ENCODE measurements at regions not wholly inside any gene's neighbourhood (a gene's known extent, or its start where the extent isn't known, plus 50 kb on each side); places are given as distances from the start of the nearest gene placed in this dataset.

- WGBS (ENCODE audit: low lambda C conversion rate) = 26% methylated on average over 4 of the region's 4 CpGs
- Histone ChIP-seq H2AFZ (ENCODE audit: low read length) (no peak overlapping the region), H3K36me3 (replicated peaks in 1 of 2; ENCODE audit: control insufficient read depth in 1 of 2, insufficient read depth in 2 of 2, low read length in 2 of 2) (no peaks in the 10 kb centered on the region), H3K9me3 (ENCODE audit: low read length) (no peaks in the 10 kb centered on the region), H3K4me1 (ENCODE audit: insufficient read depth, low read length) (0 out of 2 replicates have a peak, but pooled peaks cover 7% of the 10 kb centered on the region), H3K9ac (ENCODE audit: insufficient read depth, low read depth, low read length) (no peak overlapping the region), H4K20me1 (ENCODE audit: insufficient read depth, low read length) (no peaks in the 10 kb centered on the region), H3K4me3 (replicated peaks in 1 of 3; ENCODE audit: insufficient read depth in 1 of 3, low read depth in 2 of 3, low read length in 3 of 3) (no peak overlapping the region), H3K79me2 (ENCODE audit: insufficient read depth, low read length) (no peaks in the 10 kb centered on the region), H3K27me3 (ENCODE audit: control insufficient read depth in 1 of 2, insufficient read depth in 2 of 2, low read length in 2 of 2) (0 out of 5 replicates have a peak, but pooled peaks cover 0 to 3% of the 10 kb centered on the region in 2 experiments), H3K27ac (ENCODE audit: extremely low read length, insufficient read depth, low read length) (no peak overlapping the region), H3K4me2 (ENCODE audit: low read depth, low read length) (no peak overlapping the region)
- DNase-seq (ENCODE audit: low spot score) (no peak), ATAC-seq (no peak), FAIRE-seq (no peak)
- in situ Hi-C loops (cut with HindIII; ENCODE audit: extremely low pct_ligation_motif_present, low pct_unique_long_range_greater_than_20kb) (no loop called here), intact Hi-C loops (cut with micrococcal nuclease; ENCODE audit: unreplicated experiment) (no loop called here)
- POLR2A ChIA-PET = no interaction called here
- BruUV-seq (replicated peaks) = no TSS peak
- CTCF ChIA-PET (ENCODE audit: low intra/inter-chr PET ratio, low total read pairs) = no interaction called here
- TF ChIP-seq NFYB (CRISPR knock-in tag; IDR thresholded peaks at IDR 0.05) (no peak), IKZF1 (IDR thresholded peaks at IDR 0.05) (no peak), ZNF646 (CRISPR knock-in tag; IDR thresholded peaks at IDR 0.05) (no peak), ZNF672 (CRISPR knock-in tag; IDR thresholded peaks at IDR 0.05) (no peak), HMGXB4 (CRISPR knock-in tag; IDR thresholded peaks at IDR 0.05; ENCODE audit: borderline replicate concordance in 1 of 2, low read depth in 1 of 2) (no peak), ZNF232 (CRISPR knock-in tag; IDR thresholded peaks at IDR 0.05; ENCODE audit: borderline replicate concordance) (no peak), SMAD3 (CRISPR knock-in tag; IDR thresholded peaks at IDR 0.05) (no peak), HDAC1 (CRISPR knock-in tag; IDR thresholded peaks at IDR 0.05) (no peak), STAG1 (CRISPR knock-in tag; IDR thresholded peaks at IDR 0.05) (no peak), ZNF7 (CRISPR knock-in tag; IDR thresholded peaks at IDR 0.05) (no peak), NFRKB (IDR thresholded peaks at IDR 0.05) (no peak), SMARCE1 (IDR thresholded peaks at IDR 0.05; ENCODE audit: borderline replicate concordance) (no peak), KMT2A (CRISPR knock-in tag; IDR thresholded peaks at IDR 0.05) (no peak), ZSCAN30 (CRISPR knock-in tag; IDR thresholded peaks at IDR 0.05) (no peak)
These were observed 370.8 kb upstream of the JARID2 start for GRCh38 chr6:14874975-14875480.

Data from HepG2 (cell line).